DOHH2 (cell line): ENCODE measurements at regions not wholly inside any gene's neighbourhood (a gene's known extent, or its start where the extent isn't known, plus 50 kb on each side); places are given as distances from the start of the nearest gene placed in this dataset.

Experiments
- H3F3A ChIP-seq: fragments of 200-600 bp; sonication (generic), shearing (Covaris generic); 2 replicates; pipeline ENCODE4 v1.6.0; 2016; ENCODE audit warnings: antibody characterized with exemption, mild to moderate bottlenecking; ENCODE audit not compliant: control insufficient read depth, insufficient read depth
- H3K27ac ChIP-seq: fragments of 200-600 bp; sonication (generic); 2 replicates; pipeline ENCODE4 v1.5.1; 2014; ENCODE audit warnings: low read depth, mild to moderate bottlenecking, low read length, moderate library complexity
- H3K27me3 ChIP-seq: fragments of 200-600 bp; sonication (generic); 2 replicates; pipeline ENCODE4 v1.6.1; 2014; ENCODE audit warnings: mild to moderate bottlenecking, low read length, mixed read lengths; ENCODE audit not compliant: control insufficient read depth
- H3K36me3 ChIP-seq: fragments of 200-600 bp; sonication (generic); 2 replicates; pipeline ENCODE4 v1.6.1; 2014; ENCODE audit warnings: mild to moderate bottlenecking, low read length, moderate library complexity, mixed read lengths; ENCODE audit not compliant: control insufficient read depth
- H3K4me1 ChIP-seq: fragments of 200-600 bp; sonication (generic); 2 replicates; pipeline ENCODE4 v1.6.1; 2014; ENCODE audit warnings: mild to moderate bottlenecking, low read length, mixed read lengths; ENCODE audit not compliant: control insufficient read depth
- H3K4me2 ChIP-seq: fragments of 200-600 bp; sonication (generic); 2 replicates; pipeline ENCODE4 v1.6.0; 2014; ENCODE audit warnings: mild to moderate bottlenecking, low read length, moderate library complexity
- H3K4me3 ChIP-seq: fragments of 200-600 bp; sonication (generic); 2 replicates; pipeline ENCODE4 v1.5.1; 2014; ENCODE audit warnings: mild to moderate bottlenecking, low read length, mixed read lengths
- H3K79me2 ChIP-seq: fragments of 200-600 bp; sonication (generic); 2 replicates; pipeline ENCODE4 v1.6.1; 2014; ENCODE audit warnings: mild to moderate bottlenecking, low read length, mixed read lengths; ENCODE audit not compliant: control insufficient read depth
- H3K9me2 ChIP-seq: fragments of 200-600 bp; sonication (generic); replicated peaks from 2 replicates; pipeline ENCODE4 v1.6.1; 2014; ENCODE audit warnings: mild to moderate bottlenecking, low read length, mixed read lengths; ENCODE audit not compliant: control insufficient read depth
- H3K9me3 ChIP-seq: fragments of 200-600 bp; sonication (generic); 2 replicates; pipeline ENCODE4 v1.6.1; 2014; ENCODE audit warnings: antibody characterized with exemption, low read length, mixed read lengths; ENCODE audit not compliant: control insufficient read depth, insufficient read depth
- H4K20me1 ChIP-seq: fragments of 200-600 bp; sonication (generic); 2 replicates; pipeline ENCODE4 v1.6.0; 2014; ENCODE audit warnings: low read depth, mild to moderate bottlenecking, antibody characterized with exemption, low read length, moderate library complexity; ENCODE audit not compliant: control insufficient read depth, insufficient read depth
- CTCF ChIP-seq: fragments of 200-600 bp; sonication (generic); IDR thresholded peaks from one replicate; pipeline ENCODE4 v1.5.1; 2014; ENCODE audit warnings: antibody characterized with exemption, mild to moderate bottlenecking, low read depth, low read length; ENCODE audit not compliant: poor library complexity, severe bottlenecking
- EZH2phosphoT487 ChIP-seq: fragments of 200-600 bp; sonication (generic); IDR thresholded peaks from 2 replicates; pipeline ENCODE4 v1.6.1; 2017; ENCODE audit warnings: borderline replicate concordance, mild to moderate bottlenecking, antibody characterized with exemption, low read length, moderate library complexity, mixed read lengths

- Histone ChIP-seq H4K20me1 (no peaks in the 10 kb centered on the region), H3K9me2 (no peaks in the 10 kb centered on the region), H3F3A (no peaks in the 10 kb centered on the region), H3K36me3 (no peaks in the 10 kb centered on the region), H3K79me2 (no peaks in the 10 kb centered on the region), H3K4me3 (no peak overlapping the region), H3K4me1 (peaks cover 4% of the 10 kb centered on the region; the same call in 1 of the 2 replicates), H3K4me2 (no peak overlapping the region), H3K9me3 (peaks cover under 1% of the 10 kb centered on the region; the same call in 1 of the 2 replicates), H3K27me3 (no peaks in the 10 kb centered on the region; the same call in 1 of the 2 replicates), H3K27ac (no peak overlapping the region)
- TF ChIP-seq CTCF (no peak), EZH2phosphoT487 (no peak)
These were observed 148.4 kb upstream of the HDAC9 start for GRCh38 chr7:18347170-18347569.

GRCh38 chr7:18350678-18351077 is 144.9 kb upstream of the HDAC9 start:
- Histone ChIP-seq H3F3A (no peaks in the 10 kb centered on the region), H3K27me3 (no peaks in the 10 kb centered on the region; the same call in 1 of the 2 replicates), H3K4me3 (no peak overlapping the region), H3K79me2 (no peaks in the 10 kb centered on the region), H4K20me1 (no peaks in the 10 kb centered on the region), H3K9me2 (no peaks in the 10 kb centered on the region), H3K9me3 (no peaks in the 10 kb centered on the region), H3K36me3 (no peaks in the 10 kb centered on the region), H3K27ac (no peak overlapping the region), H3K4me2 (no peak overlapping the region), H3K4me1 (peaks cover 7% of the 10 kb centered on the region)
- TF ChIP-seq CTCF, result no peak

- no peaks in the 10 kb centered on the region for H3K36me3 ChIP-seq
- H3K9me2 ChIP-seq, result no peaks in the 10 kb centered on the region
- no peaks in the 10 kb centered on the region for H3K79me2 ChIP-seq
- H3K27ac ChIP-seq, result no peak overlapping the region
- peaks cover 13% of the 10 kb centered on the region for H3K4me1 ChIP-seq
- H3K9me3 ChIP-seq, result no peaks in the 10 kb centered on the region
- no peak overlapping the region for H3K4me2 ChIP-seq
- H3K4me3 ChIP-seq, result no peak overlapping the region
- H3F3A ChIP-seq, result no peaks in the 10 kb centered on the region; the same call in 1 of the 2 replicates
- TF ChIP-seq CTCF, result peak; percentile 90
- TF ChIP-seq EZH2phosphoT487, result no peak
- H4K20me1 ChIP-seq, result no peaks in the 10 kb centered on the region
- no peaks in the 10 kb centered on the region; the same call in 1 of the 2 replicates for H3K27me3 ChIP-seq
These were observed 143.0 kb upstream of the HDAC9 start for GRCh38 chr7:18352339-18353255.
